ENCODE measurements at regions not wholly inside any gene's neighbourhood (a gene's known extent, or its start where the extent isn't known, plus 50 kb on each side); places are given as distances from the start of the nearest gene placed in this dataset.

- intact Hi-C loops (cut with DNase I): no loop called here
- peak in 1 of 42 donors; percentile 10 for DNase-seq
Measured at GRCh38 chr9:18347386-18348082, 126.4 kb upstream of the ADAMTSL1 start.

GRCh38 chr9:18348083-18348475 is 125.9 kb upstream of the ADAMTSL1 start:
- intact Hi-C loops (cut with DNase I): no loop called here
- DNase-seq: peak in 3 of 42 donors; percentile 14 to 28 (median 17)

GRCh38 chr9:18349530-18349929 is 124.4 kb upstream of the ADAMTSL1 start:
- intact Hi-C loops (cut with DNase I): no loop called here
- DNase-seq: no peak

GRCh38 chr9:18350036-18350435 is 123.9 kb upstream of the ADAMTSL1 start:
- no peak for DNase-seq
- intact Hi-C loops (cut with DNase I): no loop called here

GRCh38 chr9:18350995-18351595 is 122.9 kb upstream of the ADAMTSL1 start:
- DNase-seq: no peak
- intact Hi-C loops (cut with DNase I): no loop called here

GRCh38 chr9:18352711-18353110 is 121.2 kb upstream of the ADAMTSL1 start:
- intact Hi-C loops (cut with DNase I): no loop called here
- no peak for DNase-seq

GRCh38 chr9:18353473-18353872 is 120.5 kb upstream of the ADAMTSL1 start:
- no peak for DNase-seq
- intact Hi-C loops (cut with DNase I): no loop called here

- intact Hi-C loops (cut with DNase I): no loop called here
- no peak for DNase-seq
Measured at GRCh38 chr9:18357321-18357720, 116.6 kb upstream of the ADAMTSL1 start.

- intact Hi-C loops (cut with DNase I): no loop called here
- no peak for DNase-seq
Measured at GRCh38 chr9:18358325-18358724, 115.6 kb upstream of the ADAMTSL1 start.

- intact Hi-C loops (cut with DNase I): no loop called here
- no peak for DNase-seq
Measured at GRCh38 chr9:18359335-18359734, 114.6 kb upstream of the ADAMTSL1 start.

GRCh38 chr9:18360005-18360404 is 113.9 kb upstream of the ADAMTSL1 start:
- intact Hi-C loops (cut with DNase I): no loop called here
- DNase-seq: no peak

- intact Hi-C loops (cut with DNase I): no loop called here
- no peak for DNase-seq
Measured at GRCh38 chr9:18361646-18362045, 112.3 kb upstream of the ADAMTSL1 start.

GRCh38 chr9:18362166-18362565 is 111.8 kb upstream of the ADAMTSL1 start:
- intact Hi-C loops (cut with DNase I): no loop called here
- no peak for DNase-seq

- intact Hi-C loops (cut with DNase I): no loop called here
- peak in 1 of 42 donors; percentile 10 for DNase-seq
Measured at GRCh38 chr9:18362901-18363685, 110.9 kb upstream of the ADAMTSL1 start.

- intact Hi-C loops (cut with DNase I): no loop called here
- no peak for DNase-seq
Measured at GRCh38 chr9:18365651-18366050, 108.3 kb upstream of the ADAMTSL1 start.

GRCh38 chr9:18366184-18366583 is 107.8 kb upstream of the ADAMTSL1 start:
- DNase-seq: no peak
- intact Hi-C loops (cut with DNase I): no loop called here

GRCh38 chr9:18368206-18368605 is 105.7 kb upstream of the ADAMTSL1 start:
- intact Hi-C loops (cut with DNase I): no loop called here
- DNase-seq: no peak

GRCh38 chr9:18371141-18371540 is 102.8 kb upstream of the ADAMTSL1 start:
- no peak for DNase-seq
- intact Hi-C loops (cut with DNase I): no loop called here

GRCh38 chr9:18371621-18372020 is 102.3 kb upstream of the ADAMTSL1 start:
- no peak for DNase-seq
- intact Hi-C loops (cut with DNase I): no loop called here

- no peak for DNase-seq
- intact Hi-C loops (cut with DNase I): no loop called here
Measured at GRCh38 chr9:18379073-18379811, 94.7 kb upstream of the ADAMTSL1 start.

All from head of caudate nucleus (tissue), 42 donors.